OCI-LY3 (cell line): ENCODE measurements at regions not wholly inside any gene's neighbourhood (a gene's known extent, or its start where the extent isn't known, plus 50 kb on each side); places are given as distances from the start of the nearest gene placed in this dataset.

Experiments used
- CTCF ChIP-seq: fragments of 200-600, 300-600 bp; sonication (generic); IDR thresholded peaks from 2 replicates; pipeline ENCODE4 v1.5.1; 2014; ENCODE audit warnings: antibody characterized with exemption, low read length, low read depth
- EZH2phosphoT487 ChIP-seq: fragments of 200-600 bp; shearing (Covaris generic); IDR thresholded peaks from 2 replicates; pipeline ENCODE4 v1.6.1; 2018; ENCODE audit warnings: antibody characterized with exemption, mixed run types, low read depth

- no peak for TF ChIP-seq CTCF
- TF ChIP-seq EZH2phosphoT487 = no peak
These were observed 117.9 kb upstream of the TMEM168 start for GRCh38 chr7:112908086-112908485.
